Fibroblast of skin of left biceps (primary cell): ENCODE measurements at regions not wholly inside any gene's neighbourhood (a gene's known extent, or its start where the extent isn't known, plus 50 kb on each side); places are given as distances from the start of the nearest gene placed in this dataset.
"Not testable (repeated sequence)": the region's sequence is repeated elsewhere in the genome, so short reads cannot be mapped to it uniquely, and the experiment has no call there.

ENCODE experiments used
- DNase-seq, 2 experiments: peaks; one replicate each; pipeline ENCODE4 v3.0.0-alpha.2; 2013; ENCODE audit warnings: low read depth in 2 of 2

DNA sequence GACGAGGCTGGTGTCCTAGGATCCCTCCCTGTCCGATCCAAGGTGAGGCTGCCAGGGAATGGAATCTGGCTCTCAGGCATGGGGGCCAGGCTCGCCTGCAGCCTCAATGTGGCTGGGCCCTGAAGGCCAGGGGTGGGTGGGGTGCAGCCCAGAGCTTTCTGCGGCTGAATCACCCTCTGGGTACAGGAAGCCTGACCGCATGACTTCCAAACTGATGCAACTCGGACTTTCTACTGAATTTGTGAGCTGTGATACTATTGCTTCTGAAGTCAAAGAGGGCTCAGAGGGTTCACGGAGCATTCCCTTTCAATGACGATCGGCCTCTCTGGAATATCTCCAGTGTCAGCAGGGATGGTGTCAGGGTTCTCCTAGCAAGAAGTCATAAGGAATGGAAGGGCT lies 123.7 kb downstream of the METRNL start:
- peak; percentile 55 to 56 for DNase-seq

DNA sequence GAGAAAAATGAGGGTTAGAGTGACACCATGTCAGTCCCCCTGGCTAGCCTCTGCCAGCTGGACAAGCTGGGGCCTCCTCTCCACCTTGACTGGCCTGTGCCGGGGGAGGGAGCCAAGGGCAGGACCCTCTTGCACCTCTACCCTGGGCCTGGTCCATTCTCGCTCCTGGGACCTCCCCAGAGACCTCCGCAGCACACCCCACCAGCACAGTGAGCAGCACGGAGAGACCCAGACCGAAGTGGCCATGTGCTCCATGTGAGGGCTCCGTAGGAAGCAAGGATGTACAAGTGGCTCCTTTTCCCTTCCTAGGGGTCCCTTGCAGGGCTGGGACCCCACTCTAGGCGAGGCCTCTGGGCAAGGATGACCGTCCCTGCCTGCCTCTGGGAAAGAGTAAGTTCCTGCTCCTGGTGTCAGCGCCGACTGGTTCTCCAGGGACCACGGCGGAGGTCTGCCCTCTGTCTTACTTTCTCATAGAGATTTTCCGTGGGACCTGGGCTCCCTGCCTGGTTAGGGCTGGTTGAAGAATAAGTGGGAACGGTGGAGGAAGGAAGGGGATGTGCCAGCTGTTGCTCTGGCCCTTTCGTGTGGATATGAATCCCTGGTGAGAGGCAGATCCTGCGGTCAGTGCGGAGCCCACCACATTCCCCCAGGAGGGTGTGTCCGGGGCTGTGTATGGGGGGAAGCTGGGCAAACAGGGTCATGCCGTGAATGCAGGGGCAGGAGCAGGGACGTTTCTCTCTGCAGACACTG lies 124.2 kb downstream of the METRNL start:
- no peak for DNase-seq

DNA sequence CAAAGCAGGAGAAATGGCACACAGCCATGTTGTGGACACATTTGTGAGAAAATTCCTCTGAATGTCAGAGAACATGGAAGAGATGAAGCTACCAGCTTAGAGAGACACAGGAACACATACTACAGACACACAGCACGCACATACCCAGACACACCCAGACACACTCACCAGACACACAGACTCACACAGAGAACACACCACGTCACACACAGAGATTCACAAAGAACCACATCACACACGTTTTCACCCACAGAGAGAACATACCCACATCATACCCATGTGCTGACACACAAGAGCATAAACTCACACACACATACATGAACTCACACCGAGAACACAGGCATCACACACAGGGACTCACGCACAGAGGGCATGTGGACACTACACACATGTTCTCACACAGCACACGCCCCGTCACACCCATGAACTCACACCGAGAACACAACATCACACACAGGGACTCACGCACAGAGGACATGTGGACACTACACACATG lies 124.9 kb downstream of the METRNL start:
- DNase-seq = no peak

DNA sequence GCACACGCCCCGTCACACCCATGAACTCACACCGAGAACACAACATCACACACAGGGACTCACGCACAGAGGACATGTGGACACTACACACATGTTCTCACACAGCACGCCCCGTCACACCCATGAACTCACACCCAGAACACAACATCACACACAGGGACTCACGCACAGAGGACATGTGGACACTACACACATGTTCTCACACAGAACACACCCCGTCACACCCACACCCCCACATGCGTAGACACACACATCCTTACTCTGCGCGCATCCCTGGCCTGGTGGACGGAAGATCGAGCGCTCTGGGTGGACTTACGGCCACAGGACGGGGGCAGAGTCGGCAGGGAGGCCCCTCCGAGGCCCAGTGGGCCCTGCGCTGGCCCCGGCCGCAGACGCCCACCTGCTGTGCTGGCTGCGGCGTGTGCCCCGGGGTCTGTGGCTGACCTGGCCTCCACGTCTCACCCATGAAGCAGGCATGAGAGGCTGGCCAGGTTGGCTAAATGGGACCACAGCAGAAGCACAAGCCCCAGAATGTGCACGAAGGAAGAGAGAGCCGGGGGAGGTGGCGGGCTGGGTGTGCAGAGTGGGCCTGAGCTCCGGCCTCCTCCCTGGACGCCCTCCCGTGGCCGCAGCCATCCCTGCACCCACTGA lies 125.5 kb downstream of the METRNL start:
- DNase-seq = not testable (repeated sequence)

DNA sequence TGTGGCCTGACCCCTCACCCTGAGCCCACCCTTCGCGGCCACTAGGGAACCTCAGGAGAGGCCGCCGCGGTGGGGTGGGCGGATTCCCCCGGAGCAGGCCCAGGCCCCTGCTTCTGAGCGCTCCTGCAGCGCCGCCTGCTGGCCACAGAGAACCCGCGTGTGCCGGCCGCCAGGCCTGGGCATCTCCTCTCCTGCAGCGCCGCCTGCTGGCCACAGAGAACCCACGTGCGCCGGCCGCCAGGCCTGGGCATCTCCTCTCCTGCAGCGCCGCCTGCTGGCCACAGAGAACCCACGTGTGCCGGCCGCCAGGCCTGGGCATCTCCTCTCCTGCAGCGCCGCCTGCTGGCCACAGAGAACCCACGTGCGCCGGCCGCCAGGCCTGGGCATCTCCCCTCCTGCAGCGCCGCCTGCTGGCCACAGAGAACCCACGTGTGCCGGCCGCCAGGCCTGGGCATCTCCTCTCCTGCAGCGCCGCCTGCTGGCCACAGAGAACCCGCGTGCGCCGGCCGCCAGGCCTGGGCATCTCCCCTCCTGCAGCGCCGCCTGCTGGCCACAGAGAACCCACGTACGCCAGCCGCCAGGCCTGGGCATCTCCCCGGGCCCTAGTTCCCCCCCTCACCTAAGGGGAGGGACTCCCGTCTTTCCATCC lies 126.1 kb downstream of the METRNL start:
- DNase-seq = not testable (repeated sequence)

DNA sequence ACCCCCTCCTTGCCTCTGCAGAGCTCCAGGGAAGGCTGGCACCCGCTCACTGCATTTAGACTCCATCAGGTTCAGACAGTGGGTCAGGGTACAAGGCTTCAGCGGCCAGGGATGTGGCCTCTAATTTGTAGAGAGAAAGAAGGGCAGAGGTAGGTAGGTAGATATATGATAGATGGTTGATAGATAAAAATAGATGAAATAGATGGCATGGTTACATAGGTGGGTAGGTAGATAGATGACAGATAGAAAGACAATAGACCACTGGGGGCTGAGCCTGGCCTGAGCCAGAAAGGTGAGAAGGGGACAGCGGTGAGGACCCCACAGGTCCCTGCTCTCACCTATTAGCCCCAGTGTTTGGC lies 126.6 kb downstream of the METRNL start:
- not testable (repeated sequence) for DNase-seq

DNA sequence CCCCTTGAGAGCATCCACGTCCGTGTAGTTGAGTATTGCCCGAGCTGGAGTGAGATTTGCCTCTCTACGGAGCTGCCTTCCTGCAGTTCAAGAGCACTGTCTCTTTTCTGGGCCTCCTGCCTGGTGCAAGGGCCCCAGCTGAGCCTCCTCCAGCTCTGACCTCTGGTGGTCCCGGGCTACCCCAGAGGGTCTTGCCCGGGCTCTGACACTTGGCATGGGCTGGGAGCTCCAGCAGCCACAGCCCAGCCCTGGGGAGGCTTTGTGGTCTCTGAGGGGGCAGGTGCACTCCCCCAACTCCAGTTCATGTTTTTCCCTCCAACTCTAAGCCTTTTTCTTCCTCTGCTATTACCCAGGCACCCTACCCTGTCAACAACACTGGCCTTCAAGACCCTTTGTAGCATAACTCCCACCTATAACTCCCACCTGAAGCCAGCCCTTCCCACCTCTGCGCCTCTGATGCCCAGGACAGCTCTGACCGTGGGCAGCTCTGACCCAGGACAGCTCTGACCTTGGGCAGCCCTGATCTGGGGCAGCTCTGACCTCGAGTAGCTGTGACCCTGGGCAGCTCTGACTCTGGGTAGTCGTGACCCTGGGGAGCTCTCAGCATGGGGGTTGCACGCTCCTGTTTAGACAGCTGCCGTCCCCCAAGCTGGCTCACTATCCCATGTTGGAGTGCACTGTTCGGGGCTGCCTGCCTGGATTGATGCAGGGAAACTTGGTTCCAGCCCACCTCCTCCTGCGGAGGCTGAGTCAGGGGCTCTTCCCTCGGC lies 127.6 kb downstream of the METRNL start:
- not testable (repeated sequence) for DNase-seq

DNA sequence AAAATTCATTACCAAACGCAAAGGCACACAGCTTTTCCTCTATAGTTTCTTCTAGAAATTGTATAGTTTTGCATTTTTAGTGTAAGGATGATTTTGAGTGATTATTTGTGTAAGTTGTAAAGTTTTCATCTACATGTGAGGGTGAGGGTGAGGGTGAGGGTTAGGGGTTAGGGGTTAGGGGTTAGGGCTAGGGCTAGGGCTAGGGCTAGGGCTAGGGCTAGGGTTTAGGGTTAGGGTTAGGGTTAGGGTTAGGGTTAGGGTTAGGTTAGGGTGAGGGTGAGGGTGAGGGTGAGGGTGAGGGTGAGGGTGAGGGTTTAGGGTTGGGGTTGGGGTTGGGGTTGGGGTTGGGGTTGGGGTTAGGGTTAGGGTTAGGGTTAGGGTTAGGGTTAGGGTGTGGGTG lies 167.6 kb downstream of the METRNL start:
- not testable (repeated sequence) for DNase-seq
